IPS DF 19.7 (cell line): ENCODE measurements at regions not wholly inside any gene's neighbourhood (a gene's known extent, or its start where the extent isn't known, plus 50 kb on each side); places are given as distances from the start of the nearest gene placed in this dataset.
"Not testable (repeated sequence)": the region's sequence is repeated elsewhere in the genome, so short reads cannot be mapped to it uniquely, and the experiment has no call there.

Experiments
- DNase-seq: peaks from one replicate; pipeline ENCODE4 v3.0.0-alpha.2; 2013; ENCODE audit warnings: low read depth, low spot score

GRCh38 chr10:124324451-124324850 lies 94.3 kb downstream of the OAT start:
- no peak for DNase-seq

- DNase-seq, result no peak
These were observed 94.9 kb downstream of the OAT start for GRCh38 chr10:124323806-124324205.

- no peak for DNase-seq
These were observed 95.5 kb downstream of the OAT start for GRCh38 chr10:124323111-124323725.

GRCh38 chr10:124322191-124322980 lies 96.3 kb downstream of the OAT start:
- DNase-seq, result no peak

- no peak for DNase-seq
These were observed 97.2 kb downstream of the OAT start for GRCh38 chr10:124321433-124322089.

- DNase-seq, result no peak
These were observed 97.8 kb downstream of the OAT start for GRCh38 chr10:124320778-124321432.

- DNase-seq, result no peak
These were observed 98.8 kb downstream of the OAT start for GRCh38 chr10:124319926-124320391.

GRCh38 chr10:124319520-124319919 lies 99.2 kb downstream of the OAT start:
- DNase-seq, result not testable (repeated sequence)

- DNase-seq, result no peak
These were observed 99.9 kb downstream of the OAT start for GRCh38 chr10:124318811-124319210.

- no peak for DNase-seq
These were observed 100.6 kb downstream of the OAT start for GRCh38 chr10:124318076-124318475.

- no peak for DNase-seq
These were observed 102.4 kb downstream of the OAT start for GRCh38 chr10:124316326-124316725.

GRCh38 chr10:124315591-124316270 lies 103.0 kb downstream of the OAT start:
- DNase-seq, result no peak

GRCh38 chr10:124313374-124313773 lies 105.3 kb downstream of the OAT start:
- no peak for DNase-seq

GRCh38 chr10:124308811-124309210 lies 109.9 kb downstream of the OAT start:
- DNase-seq, result no peak

GRCh38 chr10:124308056-124308645 lies 110.6 kb downstream of the OAT start:
- DNase-seq, result no peak

GRCh38 chr10:124307591-124307990 lies 111.1 kb downstream of the OAT start:
- DNase-seq, result no peak

GRCh38 chr10:124306922-124307371 lies 111.8 kb downstream of the OAT start:
- DNase-seq, result no peak

GRCh38 chr10:124306520-124306919 lies 112.2 kb downstream of the OAT start:
- DNase-seq, result no peak

GRCh38 chr10:124305984-124306383 lies 112.7 kb downstream of the OAT start:
- no peak for DNase-seq

- no peak for DNase-seq
These were observed 113.6 kb downstream of the OAT start for GRCh38 chr10:124305131-124305530.
